ENCODE measurements at regions not wholly inside any gene's neighbourhood (a gene's known extent, or its start where the extent isn't known, plus 50 kb on each side); places are given as distances from the start of the nearest gene placed in this dataset.

DNA sequence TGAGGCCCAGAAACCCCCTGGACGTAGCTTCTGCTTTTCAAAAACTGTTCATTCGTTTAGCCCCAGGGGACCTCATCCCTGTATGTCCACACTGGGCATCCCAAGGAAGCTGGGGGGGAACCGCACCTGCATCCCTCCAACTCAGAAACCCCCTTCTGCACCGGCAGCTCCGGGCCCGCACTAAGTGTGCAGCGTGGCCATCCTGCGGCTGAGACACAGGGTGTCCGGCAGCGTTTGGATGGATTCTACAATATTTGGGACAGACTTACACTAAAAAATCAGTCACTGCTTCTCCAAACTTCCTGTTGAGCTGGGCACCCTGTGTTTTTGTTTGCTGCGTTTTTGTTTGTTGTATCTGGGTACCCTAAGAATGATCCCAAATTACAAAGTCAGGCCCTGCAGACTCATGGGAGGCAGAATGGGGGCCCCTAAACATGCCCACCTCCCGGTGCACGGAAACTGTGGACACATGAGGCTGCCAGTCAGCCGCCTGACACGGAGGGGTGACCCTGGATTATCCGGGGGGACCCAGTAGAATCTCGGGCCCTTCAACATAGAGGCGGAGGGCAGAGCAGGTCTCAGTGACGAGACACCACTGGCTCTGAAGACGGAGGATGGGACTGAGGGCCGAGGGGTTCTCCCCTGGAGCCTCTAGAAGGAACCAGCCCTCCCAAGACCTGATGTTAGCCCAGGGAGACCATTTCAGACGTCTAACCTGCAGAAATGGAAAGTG lies 88.2 kb upstream of the BHLHE23 start:
- ChIA-PET CTCF (interaction anchor here (1.1 to 1.4 kb wide), 2 partner anchors 9 to 22 kb away, joined by 3 to 4 read pairs; no protein-coding TSS in a partner anchor), POLR2A (no interaction called here)
- TF ChIP-seq, protein P1, sequence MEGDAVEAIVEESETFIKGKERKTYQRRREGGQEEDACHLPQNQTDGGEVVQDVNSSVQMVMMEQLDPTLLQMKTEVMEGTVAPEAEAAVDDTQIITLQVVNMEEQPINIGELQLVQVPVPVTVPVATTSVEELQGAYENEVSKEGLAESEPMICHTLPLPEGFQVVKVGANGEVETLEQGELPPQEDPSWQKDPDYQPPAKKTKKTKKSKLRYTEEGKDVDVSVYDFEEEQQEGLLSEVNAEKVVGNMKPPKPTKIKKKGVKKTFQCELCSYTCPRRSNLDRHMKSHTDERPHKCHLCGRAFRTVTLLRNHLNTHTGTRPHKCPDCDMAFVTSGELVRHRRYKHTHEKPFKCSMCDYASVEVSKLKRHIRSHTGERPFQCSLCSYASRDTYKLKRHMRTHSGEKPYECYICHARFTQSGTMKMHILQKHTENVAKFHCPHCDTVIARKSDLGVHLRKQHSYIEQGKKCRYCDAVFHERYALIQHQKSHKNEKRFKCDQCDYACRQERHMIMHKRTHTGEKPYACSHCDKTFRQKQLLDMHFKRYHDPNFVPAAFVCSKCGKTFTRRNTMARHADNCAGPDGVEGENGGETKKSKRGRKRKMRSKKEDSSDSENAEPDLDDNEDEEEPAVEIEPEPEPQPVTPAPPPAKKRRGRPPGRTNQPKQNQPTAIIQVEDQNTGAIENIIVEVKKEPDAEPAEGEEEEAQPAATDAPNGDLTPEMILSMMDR (IDR thresholded peaks at IDR 0.05; ENCODE audit: control extremely low read depth, extremely low read depth, low read depth, missing control alignments), result no peak
- no peak for DNase-seq (ENCODE audit: extremely low spot score)

DNA sequence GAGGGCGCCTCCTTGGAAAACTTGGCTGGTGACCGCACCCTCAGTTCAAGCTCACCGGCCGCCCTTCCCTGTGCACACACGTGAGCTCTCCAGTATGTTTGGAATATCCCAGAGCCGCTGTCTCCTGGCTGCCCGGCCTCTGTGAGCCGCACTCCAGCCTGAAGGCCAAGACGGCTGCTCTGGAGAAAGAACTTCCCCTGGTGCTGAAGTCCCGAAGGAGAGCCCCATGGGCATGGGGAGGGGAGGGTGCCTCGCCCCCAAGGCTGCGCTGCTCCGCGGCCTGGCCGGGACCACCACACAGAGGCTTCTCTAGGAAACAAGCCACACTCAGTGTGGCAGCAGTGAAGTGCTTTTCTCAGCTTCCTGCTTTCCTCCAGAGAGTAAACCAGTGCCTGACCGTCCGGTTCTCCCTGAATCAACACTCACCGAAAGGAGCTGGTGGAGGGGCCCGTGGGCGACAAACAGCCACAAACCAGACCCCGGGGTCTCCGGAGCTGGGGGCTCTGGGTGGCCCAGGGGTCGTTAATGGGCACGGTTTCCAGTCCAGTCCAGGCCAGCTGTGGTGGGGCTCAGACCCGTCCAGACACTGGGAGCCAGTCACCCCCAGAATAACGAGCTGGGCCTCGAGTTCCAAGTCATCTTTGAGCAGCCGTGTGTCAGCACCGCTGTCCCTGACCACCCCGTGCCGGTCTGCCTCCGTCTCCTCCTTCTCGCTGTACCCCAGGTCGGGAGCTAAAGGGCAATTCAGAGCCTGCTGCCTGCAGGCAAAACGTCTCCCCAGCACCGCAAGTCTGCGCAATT lies 87.4 kb upstream of the BHLHE23 start:
- DNase-seq (ENCODE audit: extremely low spot score), result no peak
- ChIA-PET CTCF (interaction anchor here (1.1 to 1.4 kb wide), 2 partner anchors 8 to 21 kb away, joined by 3 to 4 read pairs; no protein-coding TSS in a partner anchor), POLR2A (no interaction called here)
- TF ChIP-seq, protein P1 (IDR thresholded peaks at IDR 0.05; ENCODE audit: control extremely low read depth, extremely low read depth, low read depth, missing control alignments), result no peak

DNA sequence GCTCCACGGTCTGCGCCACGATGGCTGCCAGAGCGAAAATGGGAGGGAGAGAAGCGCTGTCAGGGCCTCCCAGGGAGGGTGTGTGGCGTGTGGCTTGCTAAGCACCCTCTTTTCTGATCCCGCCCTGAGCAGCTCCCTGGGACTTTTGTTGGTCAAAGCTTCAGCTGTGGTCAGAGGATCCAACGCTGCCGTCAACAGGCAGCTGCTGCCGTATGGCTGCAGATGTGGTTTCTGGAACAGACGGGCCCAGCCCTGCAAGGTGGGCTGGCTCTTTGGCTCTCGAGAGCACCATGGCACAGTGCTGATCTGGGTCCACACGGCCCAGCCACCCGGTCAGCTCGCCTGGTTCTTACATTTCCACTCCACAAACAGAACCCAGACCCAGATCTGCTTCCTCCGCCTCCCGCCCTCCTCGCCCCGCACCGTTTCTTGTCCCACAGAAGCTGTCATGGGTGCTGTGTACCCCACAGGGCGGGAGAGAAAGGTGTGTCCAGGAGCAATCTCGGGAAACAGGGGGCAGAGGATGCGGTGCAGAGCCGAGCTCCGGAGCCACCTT lies 86.0 kb upstream of the BHLHE23 start:
- TF ChIP-seq, protein P1 (IDR thresholded peaks at IDR 0.05; ENCODE audit: control extremely low read depth, extremely low read depth, low read depth, missing control alignments), result no peak
- ChIA-PET CTCF (no interaction called here), POLR2A (no interaction called here)
- DNase-seq (ENCODE audit: extremely low spot score), result no peak

DNA sequence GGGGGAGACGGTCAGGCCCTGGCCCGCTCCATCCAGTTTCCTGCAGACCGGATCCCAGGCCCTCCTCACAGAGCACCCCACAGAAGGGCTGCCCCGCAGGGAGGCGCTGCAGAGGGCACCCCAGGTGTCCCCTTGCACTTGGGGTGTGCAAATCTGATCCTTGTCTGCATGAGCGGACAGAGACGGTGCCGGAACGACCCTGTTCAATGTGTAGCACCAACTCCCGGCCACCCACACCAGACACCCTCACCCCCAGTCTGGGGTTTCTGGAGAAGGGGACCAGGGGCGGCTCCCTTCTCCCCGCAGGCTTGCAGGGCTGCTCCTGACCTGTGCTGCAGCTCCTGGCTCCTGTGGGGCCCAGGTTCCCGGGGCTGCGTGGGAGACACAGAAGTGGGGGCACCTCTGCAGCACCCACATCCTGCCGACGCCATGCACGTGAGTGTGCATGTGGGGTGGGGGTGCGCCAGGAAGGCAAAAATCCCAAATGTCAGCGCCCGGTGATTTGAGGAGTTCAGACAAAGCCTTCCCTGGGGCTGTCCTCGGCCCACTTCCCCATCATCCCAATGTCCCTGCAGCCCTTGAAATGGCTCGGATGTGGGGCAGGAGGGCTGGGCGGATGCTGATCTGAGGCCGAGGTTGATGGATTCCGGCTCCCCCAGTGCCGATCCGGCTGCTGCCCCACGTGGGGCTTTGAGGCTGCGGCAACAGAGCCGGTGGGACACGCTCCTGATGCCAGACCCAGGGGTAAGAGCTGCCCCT lies 85.3 kb upstream of the BHLHE23 start:
- POLR2A ChIA-PET, result no interaction called here
- DNase-seq (ENCODE audit: extremely low spot score), result no peak
- CTCF ChIA-PET, result no interaction called here
- TF ChIP-seq, protein P1 (IDR thresholded peaks at IDR 0.05; ENCODE audit: control extremely low read depth, extremely low read depth, low read depth, missing control alignments), result no peak

DNA sequence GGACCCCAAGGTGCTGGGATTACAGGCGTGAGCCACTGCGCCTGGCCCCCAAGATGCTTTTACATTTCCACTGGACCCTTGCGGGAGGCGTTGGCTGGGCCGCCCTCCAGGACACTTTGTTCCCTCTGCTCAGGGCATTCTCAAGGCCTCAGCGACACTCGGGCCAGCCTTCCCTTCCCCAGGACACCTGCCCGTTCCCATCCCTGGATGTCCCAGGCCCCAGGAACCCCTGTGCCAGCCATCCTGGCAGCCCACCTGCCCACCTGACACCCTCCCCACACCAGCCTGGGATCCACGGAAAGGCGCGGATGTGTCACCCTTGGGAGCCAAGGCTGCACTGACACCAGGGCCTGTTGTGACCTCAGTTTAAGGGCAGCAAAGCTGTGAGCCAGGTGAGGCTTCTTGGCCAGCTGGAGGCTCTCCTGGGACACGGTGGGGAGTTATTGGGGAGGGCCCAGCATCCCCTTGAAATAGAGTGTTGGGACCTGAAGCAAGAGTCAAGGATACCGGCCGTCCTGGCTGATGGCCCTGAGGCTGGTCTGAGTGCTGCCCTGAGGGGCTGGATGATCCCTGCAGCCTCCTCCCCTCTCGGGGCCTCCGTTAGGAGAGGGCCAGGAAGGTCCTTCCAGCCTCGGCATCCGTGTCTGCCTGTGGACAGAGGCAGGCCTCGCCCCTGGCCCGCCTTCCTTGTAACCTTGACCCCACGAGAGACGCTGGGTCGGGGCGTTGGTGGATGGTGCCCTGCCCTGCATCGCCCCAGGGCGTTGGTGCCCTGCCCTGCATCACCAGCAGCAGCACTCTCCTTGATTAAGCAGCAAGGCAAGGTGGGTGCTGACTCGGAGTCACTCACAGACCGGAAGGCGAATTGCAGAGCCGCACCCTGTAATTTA lies 84.2 kb upstream of the BHLHE23 start:
- TF ChIP-seq, protein P1 (IDR thresholded peaks at IDR 0.05; ENCODE audit: control extremely low read depth, extremely low read depth, low read depth, missing control alignments), result no peak
- POLR2A ChIA-PET, result no interaction called here
- no peak for DNase-seq (ENCODE audit: extremely low spot score)
- CTCF ChIA-PET, result no interaction called here
